ENCODE measurements at regions not wholly inside any gene's neighbourhood (a gene's known extent, or its start where the extent isn't known, plus 50 kb on each side); places are given as distances from the start of the nearest gene placed in this dataset.

- TF ChIP-seq POLR2A (IDR thresholded peaks at IDR 0.05; ENCODE audit: low read depth, low read length) (no peak), POLR2AphosphoS5 (IDR thresholded peaks at IDR 0.05; ENCODE audit: low read depth, low read length) (no peak), TAF1 (IDR thresholded peaks at IDR 0.05; ENCODE audit: borderline replicate concordance, low read depth, low read length) (no peak)
Observed at GRCh38 chr4:24453951-24454350, 130.4 kb downstream of the DHX15 start.

All from GM12892 (cell line).